A673 (cell line): ENCODE measurements at regions not wholly inside any gene's neighbourhood (a gene's known extent, or its start where the extent isn't known, plus 50 kb on each side); places are given as distances from the start of the nearest gene placed in this dataset.

Experiments used
- CTCF ChIP-seq: fragments of 300-800, 200-600 bp; sonication (generic); conservative IDR thresholded peaks from 2 replicates; pipeline ENCODE4 v1.5.1; 2017; ENCODE audit warnings: low read depth, mild to moderate bottlenecking, antibody characterized with exemption, low read length, moderate library complexity, mixed read lengths
- EZH2 ChIP-seq: fragments of 200-600 bp; sonication (generic); IDR thresholded peaks from 2 replicates; pipeline ENCODE4 v1.6.1; 2017; ENCODE audit warnings: borderline replicate concordance, low read depth, mild to moderate bottlenecking, mixed read lengths, antibody characterized with exemption, low read length; ENCODE audit not compliant: poor library complexity, severe bottlenecking

GRCh38 chr3:117126946-117127546 is 417.5 kb downstream of the TUSC7 start:
- TF ChIP-seq CTCF: no peak
- TF ChIP-seq EZH2: no peak
